OCI-LY3 (cell line): ENCODE measurements at regions not wholly inside any gene's neighbourhood (a gene's known extent, or its start where the extent isn't known, plus 50 kb on each side); places are given as distances from the start of the nearest gene placed in this dataset.

Experiments used
- H2AFZ ChIP-seq: fragments of 200-600, 300-600 bp; shearing (Covaris generic); 2 replicates; pipeline ENCODE4 v1.6.0; 2014; ENCODE audit warnings: antibody characterized with exemption, low read depth, low read length
- H3K27ac ChIP-seq: fragments of 200-600, 300-600 bp; sonication (generic); 2 replicates; pipeline ENCODE4 v1.5.1; 2014; ENCODE audit warnings: mild to moderate bottlenecking, low read length, moderate library complexity, mixed read lengths
- H3K27me3 ChIP-seq: fragments of 200-600, 300-600 bp; sonication (generic); 2 replicates; pipeline ENCODE4 v1.6.1; 2014; ENCODE audit warnings: low read depth, low read length, mixed read lengths
- H3K36me3 ChIP-seq: fragments of 200-600, 300-600 bp; sonication (generic); replicated peaks from 2 replicates; pipeline ENCODE3; 2014; ENCODE audit warnings: low read depth, low read length, mixed read lengths
- H3K4me1 ChIP-seq: fragments of 300-600, 200-600 bp; sonication (generic); 2 replicates; pipeline ENCODE4 v1.6.1; 2014; ENCODE audit warnings: low read length, mixed read lengths
- H3K4me2 ChIP-seq: fragments of 200-600, 300-600 bp; sonication (generic); 2 replicates; pipeline ENCODE4 v1.6.1; 2014; ENCODE audit warnings: low read length, mixed read lengths
- H3K4me3 ChIP-seq: fragments of 300-600, 200-600 bp; sonication (generic); 2 replicates; pipeline ENCODE4 v1.5.1; 2014; ENCODE audit warnings: antibody characterized with exemption, mild to moderate bottlenecking, low read length, moderate library complexity
- H3K79me2 ChIP-seq: fragments of 300-600, 200-600 bp; shearing (Covaris generic); 2 replicates; pipeline ENCODE4 v1.6.1; 2014; ENCODE audit warnings: mild to moderate bottlenecking, low read length, mixed read lengths
- H3K9ac ChIP-seq: fragments of 300-600, 200-600 bp; shearing (Covaris generic); 2 replicates; pipeline ENCODE4 v1.6.0; 2014; ENCODE audit warnings: mild to moderate bottlenecking, low read length, moderate library complexity
- H3K9me3 ChIP-seq: fragments of 200-600, 300-600 bp; shearing (Covaris generic); 2 replicates; pipeline ENCODE4 v1.6.1; 2014; ENCODE audit warnings: low read length, mixed read lengths; ENCODE audit not compliant: insufficient read depth
- H4K20me1 ChIP-seq: fragments of 200-600, 300-600 bp; sonication (generic); 2 replicates; pipeline ENCODE4 v1.6.1; 2016; ENCODE audit warnings: low read length, mixed read lengths; ENCODE audit not compliant: insufficient read depth
- CTCF ChIP-seq: fragments of 200-600, 300-600 bp; sonication (generic); IDR thresholded peaks from 2 replicates; pipeline ENCODE4 v1.5.1; 2014; ENCODE audit warnings: antibody characterized with exemption, low read length, low read depth
- EZH2phosphoT487 ChIP-seq: fragments of 200-600 bp; shearing (Covaris generic); IDR thresholded peaks from 2 replicates; pipeline ENCODE4 v1.6.1; 2018; ENCODE audit warnings: antibody characterized with exemption, mixed run types, low read depth

GRCh38 chr3:160127308-160127707, 97.9 kb upstream of the C3orf80 start:
- Histone ChIP-seq H3K27me3 (peaks cover 4% of the 10 kb centered on the region; the same call in 1 of the 2 replicates), H3K4me1 (peaks cover 13% of the 10 kb centered on the region), H3K79me2 (no peaks in the 10 kb centered on the region), H3K36me3 (no peaks in the 10 kb centered on the region), H3K9ac (no peak overlapping the region), H4K20me1 (no peaks in the 10 kb centered on the region), H3K4me3 (no peak overlapping the region), H3K9me3 (no peaks in the 10 kb centered on the region), H2AFZ (no peak overlapping the region), H3K4me2 (no peak overlapping the region), H3K27ac (no peak overlapping the region)
- TF ChIP-seq EZH2phosphoT487, result no peak
- no peak for TF ChIP-seq CTCF

GRCh38 chr3:160128056-160128455, 97.2 kb upstream of the C3orf80 start:
- Histone ChIP-seq H3K4me2 (no peak overlapping the region), H3K27me3 (peaks cover 4% of the 10 kb centered on the region; the same call in 1 of the 2 replicates), H3K36me3 (no peaks in the 10 kb centered on the region), H3K27ac (no peak overlapping the region), H2AFZ (no peak overlapping the region), H3K9me3 (no peaks in the 10 kb centered on the region), H3K4me1 (peaks cover 13% of the 10 kb centered on the region), H4K20me1 (no peaks in the 10 kb centered on the region), H3K79me2 (no peaks in the 10 kb centered on the region), H3K9ac (no peak overlapping the region), H3K4me3 (no peak overlapping the region)
- TF ChIP-seq EZH2phosphoT487 (no peak), CTCF (no peak)

- Histone ChIP-seq H4K20me1 (no peaks in the 10 kb centered on the region), H3K79me2 (no peaks in the 10 kb centered on the region), H3K4me3 (no peak overlapping the region), H3K4me1 (peaks cover 13% of the 10 kb centered on the region), H3K9ac (no peak overlapping the region), H3K27me3 (peaks cover 4% of the 10 kb centered on the region; the same call in 1 of the 2 replicates), H3K36me3 (no peaks in the 10 kb centered on the region), H3K27ac (no peak overlapping the region), H3K4me2 (no peak overlapping the region; the same call in 1 of the 2 replicates), H2AFZ (no peak overlapping the region), H3K9me3 (no peaks in the 10 kb centered on the region)
- TF ChIP-seq EZH2phosphoT487 (no peak), CTCF (no peak)
Measured at GRCh38 chr3:160129459-160130061, 95.7 kb upstream of the C3orf80 start.

GRCh38 chr3:160130071-160130470, 95.2 kb upstream of the C3orf80 start:
- H2AFZ ChIP-seq, result no peak overlapping the region

More at GRCh38 chr3:160130071-160130470, 95.2 kb upstream of the C3orf80 start:
- Histone ChIP-seq H3K4me1 (peaks cover 13% of the 10 kb centered on the region), H3K27me3 (peaks cover 4% of the 10 kb centered on the region; the same call in 1 of the 2 replicates), H3K79me2 (no peaks in the 10 kb centered on the region), H4K20me1 (no peaks in the 10 kb centered on the region), H3K36me3 (no peaks in the 10 kb centered on the region), H3K4me3 (no peak overlapping the region), H3K9ac (no peak overlapping the region), H3K9me3 (no peaks in the 10 kb centered on the region), H3K4me2 (no peak overlapping the region), H3K27ac (no peak overlapping the region)
- no peak for TF ChIP-seq CTCF
- TF ChIP-seq EZH2phosphoT487, result no peak
